Fibroblast of villous mesenchyme (primary cell): ENCODE measurements at regions not wholly inside any gene's neighbourhood (a gene's known extent, or its start where the extent isn't known, plus 50 kb on each side); places are given as distances from the start of the nearest gene placed in this dataset.

ENCODE experiments used
- DNase-seq: peaks from one replicate; pipeline ENCODE4 v3.0.0-alpha.2; 2010; ENCODE audit warnings: low read depth
- H3K4me3 ChIP-seq: 2 replicates; pipeline ENCODE4 v1.5.1; 2011; ENCODE audit warnings: low read depth, mild to moderate bottlenecking, low read length
- TF ChIP-seq, protein P1 (sequence below): IDR thresholded peaks from 2 replicates; pipeline ENCODE4 v1.5.1; 2012; ENCODE audit warnings: low read depth, mild to moderate bottlenecking, low read length; ENCODE audit not compliant: insufficient read depth

DNA sequence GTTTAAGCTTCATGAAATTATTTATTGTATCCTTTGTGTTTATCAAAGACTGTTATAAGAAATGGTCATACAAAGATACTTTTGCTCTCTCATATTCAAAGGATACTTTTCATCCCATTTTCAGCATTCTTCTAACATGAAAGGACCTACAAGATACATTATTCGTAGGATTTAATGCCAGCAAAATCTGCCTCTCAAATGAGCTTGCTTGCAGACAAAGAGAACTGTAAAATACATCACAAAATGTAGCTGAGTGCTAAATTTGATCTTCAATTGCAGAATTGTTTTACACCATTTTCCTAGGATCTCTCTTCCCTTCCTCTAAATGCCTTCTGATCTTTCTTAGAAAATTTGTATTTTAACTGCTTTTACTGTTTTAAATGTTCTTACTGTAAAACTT lies 333.0 kb upstream of the NAV3 start:
- no peak overlapping the region for H3K4me3 ChIP-seq
- TF ChIP-seq, protein P1, sequence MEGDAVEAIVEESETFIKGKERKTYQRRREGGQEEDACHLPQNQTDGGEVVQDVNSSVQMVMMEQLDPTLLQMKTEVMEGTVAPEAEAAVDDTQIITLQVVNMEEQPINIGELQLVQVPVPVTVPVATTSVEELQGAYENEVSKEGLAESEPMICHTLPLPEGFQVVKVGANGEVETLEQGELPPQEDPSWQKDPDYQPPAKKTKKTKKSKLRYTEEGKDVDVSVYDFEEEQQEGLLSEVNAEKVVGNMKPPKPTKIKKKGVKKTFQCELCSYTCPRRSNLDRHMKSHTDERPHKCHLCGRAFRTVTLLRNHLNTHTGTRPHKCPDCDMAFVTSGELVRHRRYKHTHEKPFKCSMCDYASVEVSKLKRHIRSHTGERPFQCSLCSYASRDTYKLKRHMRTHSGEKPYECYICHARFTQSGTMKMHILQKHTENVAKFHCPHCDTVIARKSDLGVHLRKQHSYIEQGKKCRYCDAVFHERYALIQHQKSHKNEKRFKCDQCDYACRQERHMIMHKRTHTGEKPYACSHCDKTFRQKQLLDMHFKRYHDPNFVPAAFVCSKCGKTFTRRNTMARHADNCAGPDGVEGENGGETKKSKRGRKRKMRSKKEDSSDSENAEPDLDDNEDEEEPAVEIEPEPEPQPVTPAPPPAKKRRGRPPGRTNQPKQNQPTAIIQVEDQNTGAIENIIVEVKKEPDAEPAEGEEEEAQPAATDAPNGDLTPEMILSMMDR: no peak
- no peak for DNase-seq

DNA sequence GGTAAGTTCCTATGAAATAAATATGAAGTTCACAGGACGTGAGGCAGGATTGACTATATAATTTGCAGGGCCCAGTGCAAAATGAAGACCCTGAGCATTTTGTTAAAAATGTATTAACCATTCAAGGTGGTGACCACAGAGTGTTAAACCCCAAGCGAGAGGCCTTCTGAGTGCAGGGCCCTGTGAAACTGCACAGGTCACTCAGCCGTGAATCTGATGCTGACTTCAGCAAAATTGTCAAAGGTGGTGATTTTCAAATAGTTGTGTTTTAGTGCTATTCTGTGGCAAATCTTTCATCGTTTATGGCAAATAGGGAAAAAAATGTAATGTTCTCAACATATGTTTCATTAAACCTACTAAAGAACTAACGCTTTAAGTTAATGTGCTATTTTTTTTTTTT lies 334.0 kb upstream of the NAV3 start:
- TF ChIP-seq, protein P1: no peak
- DNase-seq: no peak
- H3K4me3 ChIP-seq: no peak overlapping the region

DNA sequence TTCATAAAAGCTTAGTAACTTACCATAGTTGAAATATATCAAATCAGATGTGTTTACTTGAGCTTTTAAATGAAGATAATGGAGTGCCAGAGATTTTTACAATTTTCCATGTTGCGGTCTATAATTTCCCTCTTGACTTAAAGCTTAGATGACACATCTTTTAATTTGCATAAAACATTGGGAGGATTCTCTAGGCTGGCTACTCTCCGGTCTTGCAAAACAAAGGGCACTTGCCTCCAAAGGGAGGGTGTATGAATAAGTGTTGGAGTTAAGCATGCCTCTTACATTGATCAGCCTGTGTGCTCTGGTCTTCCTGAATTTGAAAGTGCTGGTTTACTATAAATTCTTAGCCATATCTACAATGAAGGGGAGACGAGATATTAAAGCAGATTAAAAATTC lies 336.4 kb upstream of the NAV3 start:
- TF ChIP-seq, protein P1: no peak
- DNase-seq: no peak
- H3K4me3 ChIP-seq: no peak overlapping the region

DNA sequence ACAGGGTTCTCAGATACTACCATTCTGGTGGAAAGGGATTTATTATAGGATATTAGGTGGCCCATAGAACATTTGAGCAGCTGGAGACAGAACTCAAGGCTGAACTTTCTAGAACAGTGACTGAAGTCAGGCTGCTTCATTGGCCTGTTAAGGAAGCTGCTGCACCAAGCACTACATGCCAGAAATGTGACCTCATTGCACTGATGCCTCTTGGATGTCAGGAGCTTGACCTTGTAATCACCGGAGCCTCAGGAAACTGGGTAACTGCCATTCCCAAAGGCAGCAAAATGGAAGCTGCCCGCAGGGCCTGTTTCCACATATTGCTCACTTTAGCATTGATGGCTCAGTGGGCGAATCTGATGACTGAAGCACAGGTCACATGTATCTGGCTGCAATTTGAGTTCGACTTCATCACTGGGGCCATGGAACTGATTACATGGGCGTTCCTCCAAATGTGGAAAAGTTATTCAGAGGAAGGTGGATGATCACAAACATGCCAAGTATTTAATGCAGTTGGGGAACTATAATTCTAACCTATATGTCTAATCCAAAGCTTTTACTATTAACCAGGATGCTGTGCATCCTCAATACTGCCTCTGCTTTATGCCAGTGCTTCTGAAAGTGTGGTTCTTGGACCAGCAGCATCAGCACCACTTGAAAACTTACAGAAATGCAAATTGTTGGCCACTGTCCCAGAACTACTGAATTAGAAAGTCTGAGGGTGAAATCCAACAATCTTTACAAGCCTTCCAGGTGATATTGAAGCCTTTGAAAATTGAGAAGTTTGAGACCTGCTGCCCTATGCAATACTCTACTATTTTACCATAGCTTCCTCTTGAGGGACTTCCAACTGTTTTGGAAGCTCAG lies 337.2 kb upstream of the NAV3 start:
- no peak for DNase-seq
- H3K4me3 ChIP-seq: no peak overlapping the region
- TF ChIP-seq, protein P1: no peak

DNA sequence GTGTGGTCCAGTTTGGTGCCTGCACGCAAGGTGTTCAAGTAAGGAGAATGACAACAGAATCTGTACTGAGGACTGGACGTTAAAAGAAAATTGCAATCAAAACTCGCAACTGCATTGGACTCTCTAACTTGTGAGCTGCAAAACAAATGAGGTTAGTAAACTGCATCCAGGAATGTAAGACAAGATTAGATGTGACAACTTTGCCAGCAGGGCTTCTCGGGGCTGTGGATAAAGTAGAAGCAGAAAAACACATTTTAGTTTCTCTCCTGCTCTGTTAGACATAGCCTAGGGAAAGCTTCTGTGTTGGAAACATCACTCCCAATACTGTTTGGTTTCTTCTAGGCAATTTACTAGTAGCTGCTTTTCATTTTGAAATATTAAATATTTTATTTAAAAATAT lies 338.2 kb upstream of the NAV3 start:
- H3K4me3 ChIP-seq: no peak overlapping the region
- TF ChIP-seq, protein P1: no peak
- no peak for DNase-seq

DNA sequence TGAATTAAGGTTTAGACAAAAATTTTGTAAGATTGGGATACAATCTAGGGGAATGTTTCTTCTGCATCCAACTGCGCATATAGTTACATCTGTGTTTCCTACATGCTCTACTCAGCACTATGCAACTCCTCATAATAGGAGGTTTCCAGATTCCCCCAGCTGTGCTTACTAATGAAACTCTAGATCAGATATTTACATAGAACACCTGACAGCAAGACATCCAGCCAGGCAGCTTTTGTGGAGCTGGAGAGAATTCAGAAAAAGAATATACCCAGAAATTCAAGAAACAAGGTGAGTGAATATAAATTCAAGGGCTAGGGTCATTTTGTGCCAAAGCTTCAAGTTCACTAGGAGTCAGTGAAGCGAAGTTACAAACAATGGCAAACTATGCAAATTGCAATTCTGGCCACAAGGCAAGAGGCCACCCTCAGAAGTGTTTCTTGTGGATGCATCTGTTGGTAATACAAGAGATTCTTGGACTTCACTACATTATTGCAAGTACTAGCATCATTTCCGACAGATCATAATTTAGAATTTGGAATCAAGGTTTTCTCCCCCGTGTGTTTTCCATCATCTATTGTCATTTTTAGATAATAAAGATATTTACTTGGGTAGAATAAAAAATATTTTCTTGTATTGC lies 341.2 kb upstream of the NAV3 start:
- H3K4me3 ChIP-seq: no peak overlapping the region
- no peak for DNase-seq
- TF ChIP-seq, protein P1: no peak
